ENCODE measurements at regions not wholly inside any gene's neighbourhood (a gene's known extent, or its start where the extent isn't known, plus 50 kb on each side); places are given as distances from the start of the nearest gene placed in this dataset.

DNA sequence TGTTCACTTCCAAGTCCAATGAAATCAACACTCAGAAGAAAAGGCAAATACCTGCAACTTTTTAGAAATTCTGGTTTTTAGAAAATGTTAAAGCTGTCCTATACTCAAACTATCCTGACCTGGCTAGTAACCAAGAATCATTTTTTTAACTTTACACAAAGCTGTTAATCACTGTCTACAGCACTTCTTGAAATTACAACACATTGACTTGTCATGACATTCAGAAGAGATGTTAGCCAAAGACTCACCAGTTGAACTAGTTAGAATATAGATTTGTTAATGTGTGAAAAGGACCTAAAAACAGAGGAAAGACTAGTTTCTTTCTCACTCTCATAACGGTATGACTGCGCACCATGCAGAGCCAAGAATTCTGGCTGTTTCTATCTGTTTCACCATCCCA, 98.8 kb downstream of the COX18 start:
- dilution Hi-C loops (cut with MboI; ENCODE audit: extremely low pct_ligation_motif_present, low sequenced_read_pairs) (no loop called here), intact Hi-C loops (cut with micrococcal nuclease) (loop anchor here (1.0 to 10.0 kb wide), 3 partner anchors 7 to 653 kb away; partner anchors contain the start of gene ADAMTS3)
- no peaks in the 10 kb centered on the region for H3K27me3 ChIP-seq (ENCODE audit: control insufficient read depth in 2 of 2, insufficient read depth in 2 of 2, low read length in 2 of 2)

More for the DNA sequence above, 98.8 kb downstream of the COX18 start:
- peaks cover 41% of the 10 kb centered on the region for H3K4me1 ChIP-seq (ENCODE audit: control insufficient read depth, extremely low read depth, insufficient read depth, low read length)
- CTCF ChIA-PET: no interaction called here
- H3K27ac ChIP-seq (ENCODE audit: insufficient read depth, low read depth, low read length): peak overlapping the region; percentile 57
- H3K36me3 ChIP-seq (ENCODE audit: control insufficient read depth in 2 of 2, extremely low read depth in 1 of 2, insufficient read depth in 2 of 2, low read length in 2 of 2): no peaks in the 10 kb centered on the region
- no peak overlapping the region for H3K4me3 ChIP-seq (replicated peaks in 1 of 3; ENCODE audit: insufficient read depth in 1 of 3, low read depth in 1 of 3, low read length in 3 of 3)
- POLR2A ChIA-PET: no interaction called here
- no peaks in the 10 kb centered on the region for H3K9me1 ChIP-seq (replicated peaks; ENCODE audit: control insufficient read depth, extremely low read depth, insufficient read depth, low read length)
- DNase-seq (ENCODE audit: low read depth, low spot score) (no peak), FAIRE-seq (peak; percentile 15)
- H3K4me2 ChIP-seq (ENCODE audit: insufficient read depth, low read length): no peak overlapping the region
- BruUV-seq (replicated peaks): no TSS peak
- no peaks in the 10 kb centered on the region for H3K9me3 ChIP-seq (replicated peaks; ENCODE audit: control insufficient read depth, insufficient read depth, low read length)
- no peak overlapping the region for H3K9ac ChIP-seq (replicated peaks; ENCODE audit: extremely low read depth, insufficient read depth, low read length)
- no peaks in the 10 kb centered on the region for H3K79me2 ChIP-seq (ENCODE audit: control insufficient read depth, insufficient read depth, low read length)
- peak overlapping the region; percentile 71 for H2AFZ ChIP-seq (ENCODE audit: low read depth, low read length)
- no peaks in the 10 kb centered on the region for H4K20me1 ChIP-seq (replicated peaks; ENCODE audit: control insufficient read depth, extremely low read depth, insufficient read depth, low read length)
- TF ChIP-seq JUN (IDR thresholded peaks at IDR 0.05; ENCODE audit: borderline replicate concordance, insufficient read depth, insufficient read length, low read depth) (no peak), CTCF (IDR thresholded peaks at IDR 0.05; ENCODE audit: extremely low read depth in 1 of 2, insufficient read depth in 1 of 2, low read depth in 1 of 2, low read length in 2 of 2) (no peak), POLR2AphosphoS5 (IDR thresholded peaks at IDR 0.05; ENCODE audit: insufficient read depth, low read depth, low read length) (no peak), EZH2 (IDR thresholded peaks at IDR 0.05; ENCODE audit: borderline replicate concordance, low read depth, low read length, severe bottlenecking) (no peak), GATA2 (IDR thresholded peaks at IDR 0.05; ENCODE audit: insufficient read depth, insufficient read length, low read depth, low read length) (no peak), POLR2A (IDR thresholded peaks at IDR 0.05; ENCODE audit: low read depth, low read length) (no peak), MAX (IDR thresholded peaks at IDR 0.05; ENCODE audit: insufficient read depth, insufficient read length) (no peak), FOS (IDR thresholded peaks at IDR 0.05; ENCODE audit: borderline replicate concordance, insufficient read depth, low read length) (no peak), MYC (IDR thresholded peaks at IDR 0.05; ENCODE audit: low read depth, low read length) (no peak)
